ENCODE measurements at regions not wholly inside any gene's neighbourhood (a gene's known extent, or its start where the extent isn't known, plus 50 kb on each side); places are given as distances from the start of the nearest gene placed in this dataset.

- peak; percentile 44 to 53 for DNase-seq (ENCODE audit: low read depth in 1 of 2, low spot score in 1 of 2)
These were observed 73.4 kb upstream of the KCNMA1 start for GRCh38 chr10:77710759-77711682.

DNA sequence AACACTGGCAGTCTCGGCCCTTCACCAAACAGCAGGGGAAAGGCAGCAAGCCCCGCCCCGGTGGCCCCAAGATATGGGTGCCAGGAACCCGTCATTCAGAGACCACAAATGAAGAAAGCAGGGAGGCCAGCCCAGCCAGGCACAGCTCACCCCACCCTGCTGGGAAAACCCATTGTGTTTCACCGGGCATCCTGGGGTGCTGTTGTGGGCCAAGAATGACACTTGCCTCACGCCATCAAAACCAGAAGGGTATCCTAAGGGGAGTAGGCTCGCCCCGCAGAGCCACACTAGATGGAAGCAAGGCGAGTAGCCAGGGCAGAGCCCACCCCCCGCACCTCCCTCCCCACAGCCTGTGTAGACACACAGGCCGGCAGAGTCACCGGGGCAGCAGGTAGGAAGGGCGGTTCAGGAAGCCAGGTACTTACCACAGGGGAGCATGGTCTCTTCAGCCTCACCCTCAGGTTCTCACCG, 72.5 kb upstream of the KCNMA1 start:
- DNase-seq (ENCODE audit: low read depth in 1 of 2, low spot score in 1 of 2), result no peak

GRCh38 chr10:77707570-77707969, 70.0 kb upstream of the KCNMA1 start:
- no peak for DNase-seq (ENCODE audit: low read depth in 1 of 2, low spot score in 1 of 2)

DNA sequence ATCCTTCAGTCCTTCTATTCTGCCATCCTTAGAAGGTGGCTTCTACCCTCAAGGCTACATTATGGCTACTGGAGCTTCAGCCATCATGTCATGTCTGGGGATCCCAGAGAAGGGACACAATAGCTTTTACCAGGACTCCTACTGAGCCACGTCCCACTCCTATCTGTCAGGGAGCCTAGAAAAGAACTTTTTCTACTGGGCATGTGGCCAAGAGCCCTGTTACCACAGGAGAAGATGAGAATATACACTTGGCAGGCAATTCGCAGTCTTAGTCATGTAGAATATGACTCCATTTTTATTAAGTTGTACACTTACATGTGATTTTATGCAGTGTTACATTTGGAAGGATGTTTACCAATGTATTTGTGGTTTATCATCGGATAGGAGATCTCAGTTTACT, 64.6 kb upstream of the KCNMA1 start:
- DNase-seq (ENCODE audit: low read depth in 1 of 2, low spot score in 1 of 2), result no peak

DNA sequence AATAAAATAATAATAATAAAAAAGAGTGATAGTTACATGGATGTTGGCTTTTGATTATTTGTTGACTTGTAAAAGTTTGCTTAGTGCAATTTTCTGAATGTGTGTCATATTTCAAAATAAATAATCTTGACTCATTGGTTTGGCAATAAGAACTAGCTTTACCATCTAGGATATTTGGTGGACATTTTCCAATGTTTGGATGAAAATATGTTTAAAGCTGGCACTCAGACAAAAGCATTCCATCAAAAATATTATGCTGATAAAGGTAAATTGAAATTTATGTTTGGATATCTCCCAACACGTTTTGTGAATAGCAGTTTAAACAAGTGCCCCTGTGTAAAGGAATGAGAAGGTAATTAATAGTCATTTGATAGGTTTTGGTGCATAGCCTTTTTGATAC, 62.5 kb upstream of the KCNMA1 start:
- no peak for DNase-seq (ENCODE audit: low read depth in 1 of 2, low spot score in 1 of 2)

GRCh38 chr10:77699080-77699645, 61.6 kb upstream of the KCNMA1 start:
- DNase-seq (ENCODE audit: low read depth in 1 of 2, low spot score in 1 of 2), result no peak

GRCh38 chr10:77698267-77698931, 60.8 kb upstream of the KCNMA1 start:
- DNase-seq (ENCODE audit: low read depth in 1 of 2, low spot score in 1 of 2), result no peak

- DNase-seq (ENCODE audit: low read depth in 1 of 2, low spot score in 1 of 2), result no peak
These were observed 59.0 kb upstream of the KCNMA1 start for GRCh38 chr10:77696584-77696983.

DNA sequence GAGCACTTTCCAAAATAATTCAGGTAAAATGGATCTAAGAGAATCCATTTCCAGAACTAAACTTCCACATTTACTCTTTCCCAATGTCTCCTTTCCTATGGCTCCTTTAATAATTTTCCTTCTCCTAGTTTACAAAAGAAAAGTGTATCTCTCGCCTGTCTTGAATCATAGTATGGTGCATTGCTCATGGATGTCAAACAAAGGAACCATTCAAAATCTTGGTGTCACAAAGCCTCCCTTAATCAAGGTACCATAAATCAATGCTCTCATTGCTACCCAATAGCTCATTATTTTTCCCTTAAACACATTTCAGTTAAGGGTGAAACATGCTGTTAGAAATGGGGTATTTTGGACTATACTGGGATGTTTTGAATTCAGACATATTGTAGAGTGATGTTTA, 57.6 kb upstream of the KCNMA1 start:
- no peak for DNase-seq (ENCODE audit: low read depth in 1 of 2, low spot score in 1 of 2)

DNA sequence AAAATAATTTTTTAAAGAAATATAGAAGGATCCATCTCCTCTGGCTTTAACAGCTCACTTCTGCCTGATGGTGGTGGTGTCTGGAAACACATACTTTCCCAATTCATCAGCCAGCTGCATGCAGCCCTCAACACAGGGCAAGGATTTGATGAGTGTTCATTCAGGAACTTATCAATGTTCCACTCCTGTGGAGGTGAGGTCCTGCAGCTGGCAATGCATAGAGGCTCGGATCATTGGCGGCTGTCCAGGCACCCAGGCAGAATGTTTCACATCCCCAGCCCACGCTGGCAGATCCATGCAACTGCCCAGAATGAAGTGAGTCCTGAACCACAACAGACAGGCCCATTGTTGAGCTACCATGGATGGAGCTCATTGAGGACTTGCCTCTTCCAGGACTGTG, 55.2 kb upstream of the KCNMA1 start:
- no peak for DNase-seq (ENCODE audit: low read depth in 1 of 2, low spot score in 1 of 2)

- no peak for DNase-seq (ENCODE audit: low read depth in 1 of 2, low spot score in 1 of 2)
These were observed 51.7 kb upstream of the KCNMA1 start for GRCh38 chr10:77689339-77689738.

DNA sequence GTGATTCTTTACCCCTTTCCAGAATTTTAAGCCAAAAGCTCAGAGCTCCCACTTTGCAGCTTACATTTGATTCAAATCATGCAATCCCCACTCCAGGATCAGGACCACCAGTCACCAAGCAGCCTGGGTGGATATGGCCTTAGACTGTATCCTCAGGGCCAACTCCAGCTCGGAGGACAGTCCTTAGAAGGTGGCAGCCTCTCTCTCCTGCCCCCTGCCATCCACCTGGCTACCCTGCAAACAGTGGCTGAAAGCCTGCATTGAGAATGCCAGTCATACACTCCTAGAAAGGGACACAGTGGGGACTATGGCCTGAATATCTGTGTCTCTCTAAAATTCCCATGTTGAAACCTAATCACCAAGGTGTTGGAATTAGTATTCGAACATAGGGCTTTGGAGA, 50.0 kb upstream of the KCNMA1 start:
- DNase-seq (ENCODE audit: low read depth in 1 of 2, low spot score in 1 of 2), result no peak

Data from activated T-helper 1 cell treated with anti-CD3 and anti-CD28 coated beads, Interleukin-2, amount 50 U/mL, for 16 hours (primary cell).